GM12878 (cell line): ENCODE measurements at regions not wholly inside any gene's neighbourhood (a gene's known extent, or its start where the extent isn't known, plus 50 kb on each side); places are given as distances from the start of the nearest gene placed in this dataset.

Experiments used
- CHD4 ChIP-seq: fragments of 200-600 bp; sonication (generic); IDR thresholded peaks from 2 replicates; pipeline ENCODE4 v1.6.1; 2016; ENCODE audit warnings: mild to moderate bottlenecking
- MAX ChIP-seq: IDR thresholded peaks from 2 replicates; pipeline ENCODE4 v1.6.1; 2012; ENCODE audit warnings: low read depth, low read length, improper control_type of control experiment
- SMC3 ChIP-seq: IDR thresholded peaks from 2 replicates; pipeline ENCODE4 v1.6.1; 2011; ENCODE audit warnings: low read length, improper control_type of control experiment, borderline replicate concordance
- SREBF2 ChIP-seq: IDR thresholded peaks from 2 replicates; pipeline ENCODE4 v1.6.1; 2012; ENCODE audit warnings: mild to moderate bottlenecking, low read length
- TF ChIP-seq, protein P1 (sequence below), 3 experiments: IDR thresholded peaks in 2 of 3; conservative IDR thresholded peaks in 1 of 3; 2 replicates each; pipeline ENCODE4 v1.5.1; 2011; ENCODE audit warnings: low read depth in 3 of 3, low read length in 3 of 3, mild to moderate bottlenecking in 3 of 3, control low read depth in 2 of 3, moderate library complexity in 2 of 3, inconsistent platforms in 1 of 3, mixed read lengths in 1 of 3; ENCODE audit not compliant: control insufficient read depth in 2 of 3, insufficient read depth in 1 of 3; ENCODE audit errors: extremely low read depth in 1 of 3
- TF ChIP-seq, protein P2 (sequence below): IDR thresholded peaks from 2 replicates; pipeline ENCODE4 v1.6.1; 2011; ENCODE audit warnings: low read depth, mild to moderate bottlenecking, low read length, moderate library complexity, borderline replicate concordance; ENCODE audit errors: extremely low read depth

GRCh38 chr20:40562031-40562430 lies 127.0 kb downstream of the MAFB start:
- TF ChIP-seq SMC3: no peak
- TF ChIP-seq, protein P1, sequence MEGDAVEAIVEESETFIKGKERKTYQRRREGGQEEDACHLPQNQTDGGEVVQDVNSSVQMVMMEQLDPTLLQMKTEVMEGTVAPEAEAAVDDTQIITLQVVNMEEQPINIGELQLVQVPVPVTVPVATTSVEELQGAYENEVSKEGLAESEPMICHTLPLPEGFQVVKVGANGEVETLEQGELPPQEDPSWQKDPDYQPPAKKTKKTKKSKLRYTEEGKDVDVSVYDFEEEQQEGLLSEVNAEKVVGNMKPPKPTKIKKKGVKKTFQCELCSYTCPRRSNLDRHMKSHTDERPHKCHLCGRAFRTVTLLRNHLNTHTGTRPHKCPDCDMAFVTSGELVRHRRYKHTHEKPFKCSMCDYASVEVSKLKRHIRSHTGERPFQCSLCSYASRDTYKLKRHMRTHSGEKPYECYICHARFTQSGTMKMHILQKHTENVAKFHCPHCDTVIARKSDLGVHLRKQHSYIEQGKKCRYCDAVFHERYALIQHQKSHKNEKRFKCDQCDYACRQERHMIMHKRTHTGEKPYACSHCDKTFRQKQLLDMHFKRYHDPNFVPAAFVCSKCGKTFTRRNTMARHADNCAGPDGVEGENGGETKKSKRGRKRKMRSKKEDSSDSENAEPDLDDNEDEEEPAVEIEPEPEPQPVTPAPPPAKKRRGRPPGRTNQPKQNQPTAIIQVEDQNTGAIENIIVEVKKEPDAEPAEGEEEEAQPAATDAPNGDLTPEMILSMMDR (IDR thresholded peaks at IDR 0.05 in 2 of 3, conservative IDR thresholded peaks at IDR 0.05 in 1 of 3; ENCODE audit: control insufficient read depth in 2 of 3, extremely low read depth in 1 of 3, insufficient read depth in 1 of 3, low read depth in 3 of 3, low read length in 3 of 3): no peak
- no peak for TF ChIP-seq SREBF2
- TF ChIP-seq, protein P2, sequence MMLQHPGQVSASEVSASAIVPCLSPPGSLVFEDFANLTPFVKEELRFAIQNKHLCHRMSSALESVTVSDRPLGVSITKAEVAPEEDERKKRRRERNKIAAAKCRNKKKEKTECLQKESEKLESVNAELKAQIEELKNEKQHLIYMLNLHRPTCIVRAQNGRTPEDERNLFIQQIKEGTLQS: no peak
- TF ChIP-seq CHD4: no peak
- no peak for TF ChIP-seq MAX
